ENCODE measurements at regions not wholly inside any gene's neighbourhood (a gene's known extent, or its start where the extent isn't known, plus 50 kb on each side); places are given as distances from the start of the nearest gene placed in this dataset.

DNA sequence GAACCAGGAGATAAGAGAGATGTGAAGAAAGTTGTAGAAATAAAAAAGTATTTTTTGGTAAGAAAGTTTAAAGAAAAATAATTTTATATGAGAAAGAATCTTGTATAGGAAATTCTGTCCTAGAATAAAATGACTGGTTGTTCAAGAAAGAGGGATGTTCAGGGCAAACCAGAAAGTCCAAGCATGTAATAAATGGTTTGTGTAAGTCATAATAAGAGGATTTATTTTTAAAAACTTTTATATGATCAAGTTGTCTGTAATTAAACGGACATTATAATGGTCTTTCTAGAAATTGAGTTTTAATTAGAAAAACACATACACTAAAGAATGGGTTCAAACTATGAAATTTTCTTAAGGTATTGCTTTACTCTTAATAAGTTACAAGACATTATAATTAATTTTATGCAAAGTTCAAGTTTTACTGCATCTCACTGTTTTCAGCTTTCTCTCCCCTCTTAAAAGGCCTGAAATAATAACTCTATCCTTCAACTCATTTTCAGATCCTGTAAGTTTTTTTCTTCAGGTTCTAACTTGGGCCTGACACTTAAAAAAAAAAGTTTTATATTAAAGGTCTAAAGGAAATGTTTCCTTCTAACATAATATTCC lies 56.1 kb upstream of the ZNF300 start:
- no peak for FAIRE-seq

- FAIRE-seq, result peak; percentile 94
Observed at GRCh38 chr5:150960323-150960722, 55.5 kb upstream of the ZNF300 start.

Data from A204.1 (cell line).